ENCODE measurements at regions not wholly inside any gene's neighbourhood (a gene's known extent, or its start where the extent isn't known, plus 50 kb on each side); places are given as distances from the start of the nearest gene placed in this dataset.

DNA sequence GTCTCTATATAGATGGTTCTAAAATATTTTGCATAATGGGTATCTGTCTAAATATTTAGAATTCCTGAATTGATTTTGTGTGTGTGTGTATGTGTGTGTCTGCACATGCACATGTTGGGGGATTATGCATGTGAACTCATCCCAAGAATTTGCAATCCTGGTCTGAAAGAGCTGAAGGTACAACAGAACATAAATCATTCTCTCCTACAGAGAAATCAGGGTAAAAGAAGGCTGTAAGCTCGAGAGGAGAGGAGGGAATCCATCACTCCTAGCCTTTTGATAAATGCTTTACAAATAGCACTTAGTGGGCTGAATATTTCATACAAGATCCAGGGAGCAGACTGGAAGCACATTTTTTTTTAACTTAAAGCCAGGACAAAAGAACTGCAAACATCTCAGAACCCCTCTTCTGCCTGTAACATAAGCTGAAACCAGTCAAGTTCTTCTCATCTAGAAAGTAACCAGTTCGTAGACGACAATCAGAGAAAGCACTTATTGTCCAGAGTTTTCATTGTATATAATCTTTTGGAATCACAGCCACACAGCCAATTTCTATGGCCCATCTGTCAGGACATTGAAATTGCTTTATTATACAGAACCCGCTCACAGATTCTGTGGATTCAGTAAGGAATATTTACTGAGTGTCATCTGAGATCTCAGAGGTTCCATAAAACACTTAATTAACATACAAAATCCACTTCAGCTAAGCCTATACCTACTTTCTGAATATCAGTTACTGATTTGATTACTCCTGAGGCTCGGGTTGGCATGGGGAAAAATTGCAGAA lies 541.4 kb upstream of the ZNF462 start:
- TF ChIP-seq, protein P1, sequence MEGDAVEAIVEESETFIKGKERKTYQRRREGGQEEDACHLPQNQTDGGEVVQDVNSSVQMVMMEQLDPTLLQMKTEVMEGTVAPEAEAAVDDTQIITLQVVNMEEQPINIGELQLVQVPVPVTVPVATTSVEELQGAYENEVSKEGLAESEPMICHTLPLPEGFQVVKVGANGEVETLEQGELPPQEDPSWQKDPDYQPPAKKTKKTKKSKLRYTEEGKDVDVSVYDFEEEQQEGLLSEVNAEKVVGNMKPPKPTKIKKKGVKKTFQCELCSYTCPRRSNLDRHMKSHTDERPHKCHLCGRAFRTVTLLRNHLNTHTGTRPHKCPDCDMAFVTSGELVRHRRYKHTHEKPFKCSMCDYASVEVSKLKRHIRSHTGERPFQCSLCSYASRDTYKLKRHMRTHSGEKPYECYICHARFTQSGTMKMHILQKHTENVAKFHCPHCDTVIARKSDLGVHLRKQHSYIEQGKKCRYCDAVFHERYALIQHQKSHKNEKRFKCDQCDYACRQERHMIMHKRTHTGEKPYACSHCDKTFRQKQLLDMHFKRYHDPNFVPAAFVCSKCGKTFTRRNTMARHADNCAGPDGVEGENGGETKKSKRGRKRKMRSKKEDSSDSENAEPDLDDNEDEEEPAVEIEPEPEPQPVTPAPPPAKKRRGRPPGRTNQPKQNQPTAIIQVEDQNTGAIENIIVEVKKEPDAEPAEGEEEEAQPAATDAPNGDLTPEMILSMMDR (IDR thresholded peaks at IDR 0.05; ENCODE audit: low read depth, low read length, missing control alignments) = no peak
- DNase-seq (ENCODE audit: low read depth) = no peak
- no peak overlapping the region for H3K4me3 ChIP-seq (ENCODE audit: low read depth, low read length)

DNA sequence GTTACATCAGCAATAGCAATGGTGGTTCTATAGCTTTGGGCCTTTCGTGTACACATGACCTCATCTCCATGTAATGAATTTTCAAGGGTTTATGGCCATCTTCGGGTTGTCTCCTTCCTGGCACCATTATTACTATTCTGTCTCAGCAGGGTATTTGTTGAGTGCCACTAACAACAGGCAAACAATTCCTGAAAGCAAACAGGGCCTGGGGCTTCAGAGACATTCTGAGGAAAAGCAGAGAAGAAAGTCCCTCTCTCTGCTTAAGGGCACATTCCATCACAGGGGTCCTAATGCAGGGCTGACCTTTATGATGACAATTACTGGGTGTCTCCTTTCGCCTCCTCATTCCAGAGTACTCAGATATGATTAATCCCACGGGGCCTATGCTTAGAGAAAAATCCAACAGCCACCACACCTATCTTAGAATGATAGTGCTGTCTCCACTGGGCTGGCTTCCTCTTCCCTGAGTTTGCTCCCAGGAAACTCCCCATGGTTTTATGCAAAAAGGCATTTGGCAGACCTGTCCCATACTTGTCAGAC lies 540.2 kb upstream of the ZNF462 start:
- TF ChIP-seq, protein P1 (IDR thresholded peaks at IDR 0.05; ENCODE audit: low read depth, low read length, missing control alignments) = no peak
- DNase-seq (ENCODE audit: low read depth) = no peak
- no peak overlapping the region for H3K4me3 ChIP-seq (ENCODE audit: low read depth, low read length)

DNA sequence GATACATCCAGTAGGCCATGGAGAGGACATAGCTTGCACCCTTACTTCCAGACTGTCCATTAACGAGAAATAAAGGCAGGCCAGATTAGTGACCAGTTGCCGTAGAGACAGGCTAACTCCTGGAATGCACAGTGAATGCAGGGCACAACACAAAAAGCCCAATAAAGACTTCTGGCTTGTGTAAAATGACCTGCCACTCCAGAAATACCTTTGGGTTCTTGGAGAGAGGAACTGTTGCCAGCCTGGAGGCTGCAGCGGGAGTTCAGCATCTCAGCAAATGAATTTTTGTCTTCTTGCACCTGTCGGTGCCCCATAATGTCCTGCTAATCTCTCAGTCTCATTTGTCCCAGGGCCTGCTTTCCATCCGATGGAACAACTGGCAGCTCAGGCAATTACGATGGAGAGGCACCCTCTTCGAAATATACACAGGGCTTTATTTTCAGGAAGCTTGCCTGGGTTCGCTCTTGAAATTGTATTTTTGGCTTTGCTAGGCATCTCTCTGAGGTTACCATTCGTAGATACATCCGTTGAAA lies 538.8 kb upstream of the ZNF462 start:
- DNase-seq (ENCODE audit: low read depth) = no peak
- TF ChIP-seq, protein P1 (IDR thresholded peaks at IDR 0.05; ENCODE audit: low read depth, low read length, missing control alignments) = no peak
- H3K4me3 ChIP-seq (ENCODE audit: low read depth, low read length) = no peak overlapping the region

DNA sequence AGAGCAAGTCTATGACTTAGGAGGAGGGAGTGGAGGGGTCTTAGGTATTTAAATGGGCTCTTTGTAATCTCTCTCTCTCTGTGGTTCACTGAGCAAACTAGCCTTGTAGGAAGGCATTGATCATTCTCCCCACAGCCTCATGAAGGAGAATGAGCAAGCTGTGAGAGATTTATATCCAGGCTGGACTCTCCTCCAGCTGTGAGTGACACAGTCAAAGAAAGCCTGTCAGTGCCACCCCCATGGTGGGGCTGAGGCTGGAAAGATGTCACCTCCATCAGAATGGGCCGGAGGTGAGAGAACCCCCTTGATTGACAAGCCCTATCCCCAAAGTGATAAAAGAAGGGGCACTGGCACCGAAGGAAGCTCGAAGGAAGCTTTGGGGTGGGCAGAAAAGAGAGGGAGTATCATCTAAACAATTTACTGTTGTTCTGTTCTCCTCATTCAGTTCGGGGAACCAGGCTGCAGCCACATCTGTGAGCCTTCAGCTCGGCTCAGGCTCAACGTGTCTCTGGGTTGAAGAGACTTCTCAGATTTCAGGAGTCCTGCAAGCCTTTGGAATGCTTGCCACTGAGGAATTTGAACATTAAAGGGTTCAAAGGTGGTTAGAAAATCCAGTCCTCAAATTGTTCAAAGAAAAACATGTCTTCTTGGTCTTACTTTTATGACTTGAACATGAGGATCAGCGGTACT lies 538.2 kb upstream of the ZNF462 start:
- no peak overlapping the region for H3K4me3 ChIP-seq (ENCODE audit: low read depth, low read length)
- TF ChIP-seq, protein P1 (IDR thresholded peaks at IDR 0.05; ENCODE audit: low read depth, low read length, missing control alignments) = no peak
- no peak for DNase-seq (ENCODE audit: low read depth)

DNA sequence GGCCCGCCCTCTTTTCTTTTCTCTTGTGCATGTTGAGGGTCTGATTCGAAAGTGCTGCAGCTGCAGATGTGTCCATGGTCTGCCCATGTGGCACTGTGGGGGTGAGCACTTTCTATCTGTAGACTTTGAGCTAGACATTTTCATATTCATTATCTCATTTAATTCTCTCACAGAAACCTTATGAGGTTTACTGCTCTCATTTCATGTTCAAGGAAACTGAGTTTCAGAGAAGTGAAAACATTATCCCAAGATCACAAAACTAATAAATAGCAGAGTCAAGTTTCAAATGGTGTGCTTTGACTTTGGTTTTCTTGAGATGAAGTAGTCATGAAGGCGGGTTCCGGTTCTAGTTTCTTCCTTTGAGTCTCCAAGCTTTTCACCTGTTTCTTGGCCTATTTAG lies 536.5 kb upstream of the ZNF462 start:
- peak; percentile 40 for DNase-seq (ENCODE audit: low read depth)
- no peak overlapping the region for H3K4me3 ChIP-seq (ENCODE audit: low read depth, low read length)
- TF ChIP-seq, protein P1 (IDR thresholded peaks at IDR 0.05; ENCODE audit: low read depth, low read length, missing control alignments) = no peak

DNA sequence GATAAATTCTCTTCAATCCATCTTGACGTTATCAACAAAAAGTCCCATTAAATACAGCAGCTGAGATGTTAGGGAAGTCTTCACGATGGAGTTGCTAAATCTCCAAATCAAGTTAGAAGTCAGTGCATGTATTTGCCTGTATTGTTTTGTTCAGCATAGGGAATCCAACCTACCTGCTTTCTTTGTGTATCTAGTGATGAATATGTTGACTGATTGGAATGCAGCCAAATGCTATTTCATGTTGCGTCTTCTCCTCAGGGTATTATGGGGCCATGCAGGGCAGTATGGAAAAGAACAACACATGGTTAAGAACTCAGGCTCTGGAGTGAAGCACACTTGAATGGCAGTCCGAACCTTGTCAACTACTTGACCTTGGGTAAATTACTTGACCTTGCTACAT lies 529.5 kb upstream of the ZNF462 start:
- no peak for DNase-seq (ENCODE audit: low read depth)
- TF ChIP-seq, protein P1 (IDR thresholded peaks at IDR 0.05; ENCODE audit: low read depth, low read length, missing control alignments) = no peak
- H3K4me3 ChIP-seq (ENCODE audit: low read depth, low read length) = no peak overlapping the region

Data from GM12864 (cell line).